Uterus (tissue), 3 donors: ENCODE measurements at regions not wholly inside any gene's neighbourhood (a gene's known extent, or its start where the extent isn't known, plus 50 kb on each side); places are given as distances from the start of the nearest gene placed in this dataset.

Experiments used
- DNase-seq, 2 donors: peaks; one replicate each; pipeline ENCODE4 v3.0.0-alpha.2; 2019 to 2020
- H3K27ac ChIP-seq, 2 donors: fragments of 200-600 bp; sonication (generic); 1 replicate in 1 of 2; 2 replicates in 1 of 2; pipeline ENCODE4 v1.5.1; 2016 to 2018
- H3K27me3 ChIP-seq, 2 donors: fragments of 200-600 bp; sonication (generic); one replicate each; pipeline ENCODE4 v1.5.1; 2018 to 2019; ENCODE audit warnings: control low read depth in 1 of 2
- H3K36me3 ChIP-seq, 2 donors: fragments of 200-600 bp; sonication (generic); one replicate each; pipeline ENCODE4 v1.5.1; 2019; ENCODE audit warnings: control low read depth in 1 of 2
- H3K4me1 ChIP-seq, 2 donors: fragments of 200-600 bp; sonication (generic); one replicate each; pipeline ENCODE4 v1.5.1; 2018 to 2019; ENCODE audit warnings: control low read depth in 1 of 2
- H3K4me3 ChIP-seq, 2 donors: fragments of 200-600 bp; sonication (generic); 1 replicate in 1 of 2; 2 replicates in 1 of 2; pipeline ENCODE4 v1.5.1; 2018 to 2019; ENCODE audit warnings: mild to moderate bottlenecking in 1 of 2
- H3K9me3 ChIP-seq, 2 donors: fragments of 200-600 bp; sonication (generic); one replicate each; pipeline ENCODE4 v1.5.1; 2019; ENCODE audit warnings: control low read depth in 1 of 2
- POLR2A ChIP-seq, 2 donors: fragments of 450-650 bp; IDR thresholded peaks; one replicate each; pipeline ENCODE4 v1.6.1; 2016; ENCODE audit warnings: antibody characterized with exemption in 2 of 2, mild to moderate bottlenecking in 1 of 2, moderate library complexity in 1 of 2
- intact Hi-C: fragments of 100-400 bp; cut with DNase I; formaldehyde crosslinking; loops from one replicate; pipeline ENCODE4 v1.15.1; 2023; ENCODE audit warnings: low total_unique reads
- TF ChIP-seq, protein P1 (sequence below), 4 experiments: fragments of 200-600 bp in 2 of 4; fragments of 450-650 bp in 2 of 4; sonication (generic) in 2 of 4; IDR thresholded peaks; one replicate each; pipeline ENCODE4 v1.5.1; 2016 to 2019; ENCODE audit warnings: antibody characterized with exemption in 4 of 4, mild to moderate bottlenecking in 2 of 4, moderate library complexity in 1 of 4
- donor health status: DM: yes; HTN: yes; CAD: no.

DNA sequence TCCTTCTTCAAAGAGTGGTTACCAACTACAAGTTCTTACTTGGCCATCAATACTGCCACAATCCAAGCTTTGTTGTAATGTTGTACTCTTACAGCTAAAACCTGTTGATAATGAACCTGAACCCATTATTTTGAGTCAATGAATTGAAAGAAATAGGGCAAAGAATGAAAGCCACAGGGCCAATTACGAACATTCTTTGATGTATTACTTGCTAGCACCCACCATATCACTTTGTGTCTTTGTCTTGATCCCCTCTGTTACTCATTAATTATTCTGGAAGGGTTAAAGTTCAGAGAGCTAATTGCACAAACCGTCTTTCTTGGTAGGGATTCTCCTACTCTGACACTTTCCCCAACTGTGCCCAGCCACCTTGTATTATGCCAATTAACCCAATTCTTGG lies 53.2 kb upstream of the TFEC start:
- H3K27me3 ChIP-seq: no peaks in the 10 kb centered on the region
- no peaks in the 10 kb centered on the region for H3K9me3 ChIP-seq
- H3K27ac ChIP-seq: no peak overlapping the region
- no peak overlapping the region for H3K4me3 ChIP-seq
- intact Hi-C loops: no loop called here
- TF ChIP-seq, protein P1, sequence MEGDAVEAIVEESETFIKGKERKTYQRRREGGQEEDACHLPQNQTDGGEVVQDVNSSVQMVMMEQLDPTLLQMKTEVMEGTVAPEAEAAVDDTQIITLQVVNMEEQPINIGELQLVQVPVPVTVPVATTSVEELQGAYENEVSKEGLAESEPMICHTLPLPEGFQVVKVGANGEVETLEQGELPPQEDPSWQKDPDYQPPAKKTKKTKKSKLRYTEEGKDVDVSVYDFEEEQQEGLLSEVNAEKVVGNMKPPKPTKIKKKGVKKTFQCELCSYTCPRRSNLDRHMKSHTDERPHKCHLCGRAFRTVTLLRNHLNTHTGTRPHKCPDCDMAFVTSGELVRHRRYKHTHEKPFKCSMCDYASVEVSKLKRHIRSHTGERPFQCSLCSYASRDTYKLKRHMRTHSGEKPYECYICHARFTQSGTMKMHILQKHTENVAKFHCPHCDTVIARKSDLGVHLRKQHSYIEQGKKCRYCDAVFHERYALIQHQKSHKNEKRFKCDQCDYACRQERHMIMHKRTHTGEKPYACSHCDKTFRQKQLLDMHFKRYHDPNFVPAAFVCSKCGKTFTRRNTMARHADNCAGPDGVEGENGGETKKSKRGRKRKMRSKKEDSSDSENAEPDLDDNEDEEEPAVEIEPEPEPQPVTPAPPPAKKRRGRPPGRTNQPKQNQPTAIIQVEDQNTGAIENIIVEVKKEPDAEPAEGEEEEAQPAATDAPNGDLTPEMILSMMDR (IDR thresholded peaks at IDR 0.05): no peak
- no peak for TF ChIP-seq POLR2A (IDR thresholded peaks at IDR 0.05)
- no peaks in the 10 kb centered on the region for H3K36me3 ChIP-seq
- DNase-seq: no peak
- H3K4me1 ChIP-seq: no peaks in the 10 kb centered on the region

DNA sequence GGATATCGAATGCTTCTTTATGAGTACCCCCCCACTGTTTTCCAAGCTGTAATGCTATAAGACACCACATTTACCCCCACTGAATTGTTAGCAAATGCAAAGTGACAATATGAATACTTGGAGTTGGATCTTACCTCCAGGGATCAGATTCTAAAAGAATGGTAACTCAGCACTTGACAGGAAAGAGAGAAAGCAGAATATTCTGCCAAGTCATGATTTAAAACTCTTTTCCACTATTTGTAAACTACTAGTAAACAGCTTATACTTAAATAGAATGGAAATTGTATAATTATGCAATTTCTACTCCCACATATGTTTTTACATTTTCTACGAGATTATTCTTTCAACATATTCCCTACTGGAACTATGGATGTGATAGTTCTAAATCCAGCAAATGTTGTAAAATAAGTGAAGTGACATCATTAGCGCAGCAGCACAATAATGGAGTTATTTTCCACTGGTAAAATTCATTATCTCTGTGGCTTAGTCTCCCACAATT lies 56.0 kb upstream of the TFEC start:
- TF ChIP-seq, protein P1 (IDR thresholded peaks at IDR 0.05): no peak
- TF ChIP-seq POLR2A (IDR thresholded peaks at IDR 0.05): no peak
- no peak overlapping the region for H3K27ac ChIP-seq
- DNase-seq: no peak
- intact Hi-C loops: no loop called here
- H3K4me1 ChIP-seq: no peaks in the 10 kb centered on the region
- H3K36me3 ChIP-seq: no peaks in the 10 kb centered on the region
- H3K27me3 ChIP-seq: no peaks in the 10 kb centered on the region
- no peak overlapping the region for H3K4me3 ChIP-seq
- no peaks in the 10 kb centered on the region for H3K9me3 ChIP-seq

DNA sequence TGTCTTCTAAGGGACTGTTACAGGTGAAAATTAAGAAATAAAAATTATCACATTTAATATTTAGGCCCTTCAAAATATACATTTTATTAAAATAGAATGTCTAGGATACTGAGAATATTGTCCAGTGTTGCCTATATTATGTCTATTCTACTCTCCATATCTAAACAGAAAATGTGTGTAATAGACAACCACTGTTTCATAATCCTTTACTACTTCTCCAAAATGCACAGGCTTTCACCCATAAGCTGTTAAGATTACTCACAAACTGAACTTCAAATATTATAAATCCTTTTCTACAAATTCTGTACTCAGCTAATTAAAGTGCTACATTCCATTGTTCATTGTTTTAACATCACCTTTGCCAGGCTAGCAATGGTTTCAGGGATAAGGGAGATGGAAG lies 56.7 kb upstream of the TFEC start:
- H3K27me3 ChIP-seq: no peaks in the 10 kb centered on the region
- H3K9me3 ChIP-seq: no peaks in the 10 kb centered on the region
- no peaks in the 10 kb centered on the region for H3K36me3 ChIP-seq
- DNase-seq: no peak
- no peak for TF ChIP-seq POLR2A (IDR thresholded peaks at IDR 0.05)
- TF ChIP-seq, protein P1 (IDR thresholded peaks at IDR 0.05): no peak
- no peak overlapping the region for H3K27ac ChIP-seq
- H3K4me3 ChIP-seq: no peak overlapping the region
- intact Hi-C loops: no loop called here
- no peaks in the 10 kb centered on the region for H3K4me1 ChIP-seq

DNA sequence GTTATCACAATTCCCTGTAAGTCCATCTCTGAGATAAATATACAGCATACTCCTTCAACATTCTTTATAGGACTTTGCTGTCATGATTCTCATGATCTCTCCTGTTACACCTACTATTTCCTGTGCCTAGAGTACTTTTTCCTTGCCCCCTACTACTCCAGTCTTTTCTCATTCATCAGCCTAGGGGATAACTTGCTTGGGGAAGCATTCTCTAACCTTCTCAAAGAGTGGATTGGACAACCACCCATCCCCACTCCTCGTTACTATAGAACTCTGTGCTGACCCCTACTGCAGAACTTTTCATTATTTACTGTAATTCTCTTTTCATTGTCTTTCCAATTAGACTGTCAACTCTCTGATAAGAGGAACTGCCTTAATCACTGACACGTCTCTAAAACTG lies 57.4 kb upstream of the TFEC start:
- no peaks in the 10 kb centered on the region for H3K4me1 ChIP-seq
- H3K9me3 ChIP-seq: no peaks in the 10 kb centered on the region
- intact Hi-C loops: no loop called here
- no peak overlapping the region for H3K27ac ChIP-seq
- TF ChIP-seq POLR2A (IDR thresholded peaks at IDR 0.05): no peak
- TF ChIP-seq, protein P1 (IDR thresholded peaks at IDR 0.05): no peak
- no peak for DNase-seq
- H3K36me3 ChIP-seq: no peaks in the 10 kb centered on the region
- no peaks in the 10 kb centered on the region for H3K27me3 ChIP-seq
- no peak overlapping the region for H3K4me3 ChIP-seq

DNA sequence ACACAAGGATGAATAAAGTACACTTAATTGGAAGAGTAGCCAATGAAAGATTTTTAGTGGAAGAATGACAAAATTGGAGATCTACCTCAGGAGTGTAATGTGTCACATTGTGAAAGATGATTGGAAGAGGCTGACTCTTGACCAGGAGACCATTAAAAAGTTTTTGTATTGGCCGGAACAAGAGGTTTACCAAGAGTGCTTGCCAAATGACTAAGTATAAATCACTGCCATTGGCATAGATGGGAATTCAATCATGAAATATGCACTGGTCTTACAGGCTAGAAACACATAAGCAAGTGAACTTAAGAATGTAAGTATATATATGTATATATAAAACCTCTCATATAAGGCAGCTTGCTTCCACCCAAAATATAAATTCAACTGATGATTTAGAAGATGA lies 58.7 kb upstream of the TFEC start:
- Histone ChIP-seq H3K36me3 (no peaks in the 10 kb centered on the region), H3K27me3 (no peaks in the 10 kb centered on the region), H3K4me1 (no peaks in the 10 kb centered on the region), H3K9me3 (no peaks in the 10 kb centered on the region), H3K4me3 (no peak overlapping the region), H3K27ac (no peak overlapping the region)
- no peak for DNase-seq
- TF ChIP-seq, protein P1 (IDR thresholded peaks at IDR 0.05): no peak
- no peak for TF ChIP-seq POLR2A (IDR thresholded peaks at IDR 0.05)
- intact Hi-C loops: no loop called here
